Sigmoid colon (tissue), 4 donors: ENCODE measurements at regions not wholly inside any gene's neighbourhood (a gene's known extent, or its start where the extent isn't known, plus 50 kb on each side); places are given as distances from the start of the nearest gene placed in this dataset.

ENCODE experiments used
- POLR2A ChIP-seq, 2 donors: fragments of 450-650 bp; IDR thresholded peaks; one replicate each; pipeline ENCODE4 v1.6.1; 2016; ENCODE audit warnings: antibody characterized with exemption in 2 of 2, mild to moderate bottlenecking in 2 of 2, moderate library complexity in 2 of 2
- POLR2AphosphoS5 ChIP-seq, 4 donors: sonication (generic); formaldehyde crosslinking; IDR thresholded peaks; one replicate each; pipeline ENCODE4 v1.6.1; 2017; ENCODE audit warnings: antibody characterized with exemption in 4 of 4
- TF ChIP-seq, protein P1 (sequence below), 4 experiments: fragments of 450-650 bp in 3 of 4; fragments of 200-600 bp in 1 of 4; IDR thresholded peaks; one replicate each; pipeline ENCODE4 v1.5.1; 2016 to 2019; ENCODE audit warnings: antibody characterized with exemption in 4 of 4, mild to moderate bottlenecking in 3 of 4, moderate library complexity in 2 of 4

GRCh38 chr6:91273729-91274128 lies 686.9 kb upstream of the MAP3K7 start:
- TF ChIP-seq, protein P1, sequence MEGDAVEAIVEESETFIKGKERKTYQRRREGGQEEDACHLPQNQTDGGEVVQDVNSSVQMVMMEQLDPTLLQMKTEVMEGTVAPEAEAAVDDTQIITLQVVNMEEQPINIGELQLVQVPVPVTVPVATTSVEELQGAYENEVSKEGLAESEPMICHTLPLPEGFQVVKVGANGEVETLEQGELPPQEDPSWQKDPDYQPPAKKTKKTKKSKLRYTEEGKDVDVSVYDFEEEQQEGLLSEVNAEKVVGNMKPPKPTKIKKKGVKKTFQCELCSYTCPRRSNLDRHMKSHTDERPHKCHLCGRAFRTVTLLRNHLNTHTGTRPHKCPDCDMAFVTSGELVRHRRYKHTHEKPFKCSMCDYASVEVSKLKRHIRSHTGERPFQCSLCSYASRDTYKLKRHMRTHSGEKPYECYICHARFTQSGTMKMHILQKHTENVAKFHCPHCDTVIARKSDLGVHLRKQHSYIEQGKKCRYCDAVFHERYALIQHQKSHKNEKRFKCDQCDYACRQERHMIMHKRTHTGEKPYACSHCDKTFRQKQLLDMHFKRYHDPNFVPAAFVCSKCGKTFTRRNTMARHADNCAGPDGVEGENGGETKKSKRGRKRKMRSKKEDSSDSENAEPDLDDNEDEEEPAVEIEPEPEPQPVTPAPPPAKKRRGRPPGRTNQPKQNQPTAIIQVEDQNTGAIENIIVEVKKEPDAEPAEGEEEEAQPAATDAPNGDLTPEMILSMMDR (IDR thresholded peaks at IDR 0.05) = no peak
- TF ChIP-seq POLR2AphosphoS5 (IDR thresholded peaks at IDR 0.05) = no peak
- no peak for TF ChIP-seq POLR2A (IDR thresholded peaks at IDR 0.05)
